T-helper 1 cell treated with Interleukin-12 subunit alpha and Interleukin-12 subunit beta and Interleukin-4 antibody, amounts not matched to agents 30 ng/mL and 1 ng/mL, for 36 hours (primary cell): ENCODE measurements at regions not wholly inside any gene's neighbourhood (a gene's known extent, or its start where the extent isn't known, plus 50 kb on each side); places are given as distances from the start of the nearest gene placed in this dataset.

Source experiments
- intact Hi-C: fragments of 100-400 bp; cut with micrococcal nuclease; formaldehyde crosslinking; loops from one replicate; pipeline ENCODE4 v1.15.1; 2024

- intact Hi-C loops = no loop called here
These were observed 68.3 kb upstream of the CRHR1 start for GRCh38 chr17:45715787-45716186.

DNA sequence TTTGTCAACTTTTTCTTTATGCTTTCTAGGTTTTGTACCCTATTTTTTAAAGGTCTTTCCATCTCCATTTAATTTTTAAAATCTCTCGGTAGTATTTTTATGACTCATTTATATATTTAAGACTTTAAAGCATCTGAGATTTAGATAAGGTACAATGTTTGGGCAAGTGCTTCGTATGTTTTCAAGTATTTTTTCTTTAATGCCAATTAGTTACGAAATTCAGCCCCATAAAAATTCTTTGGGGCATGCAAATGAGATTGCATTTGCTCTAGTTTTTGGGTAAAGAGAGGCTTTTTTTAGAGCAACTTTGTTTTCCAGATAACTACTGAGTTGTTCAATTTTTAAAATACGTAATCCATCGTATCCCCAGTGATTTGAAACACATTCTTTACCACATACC, 65.3 kb upstream of the CRHR1 start:
- intact Hi-C loops = no loop called here

GRCh38 chr17:45719335-45720071, 64.6 kb upstream of the CRHR1 start:
- intact Hi-C loops = no loop called here

- intact Hi-C loops = no loop called here
These were observed 63.7 kb upstream of the CRHR1 start for GRCh38 chr17:45720386-45720785.

- intact Hi-C loops = no loop called here
These were observed 62.0 kb upstream of the CRHR1 start for GRCh38 chr17:45722161-45722560.

DNA sequence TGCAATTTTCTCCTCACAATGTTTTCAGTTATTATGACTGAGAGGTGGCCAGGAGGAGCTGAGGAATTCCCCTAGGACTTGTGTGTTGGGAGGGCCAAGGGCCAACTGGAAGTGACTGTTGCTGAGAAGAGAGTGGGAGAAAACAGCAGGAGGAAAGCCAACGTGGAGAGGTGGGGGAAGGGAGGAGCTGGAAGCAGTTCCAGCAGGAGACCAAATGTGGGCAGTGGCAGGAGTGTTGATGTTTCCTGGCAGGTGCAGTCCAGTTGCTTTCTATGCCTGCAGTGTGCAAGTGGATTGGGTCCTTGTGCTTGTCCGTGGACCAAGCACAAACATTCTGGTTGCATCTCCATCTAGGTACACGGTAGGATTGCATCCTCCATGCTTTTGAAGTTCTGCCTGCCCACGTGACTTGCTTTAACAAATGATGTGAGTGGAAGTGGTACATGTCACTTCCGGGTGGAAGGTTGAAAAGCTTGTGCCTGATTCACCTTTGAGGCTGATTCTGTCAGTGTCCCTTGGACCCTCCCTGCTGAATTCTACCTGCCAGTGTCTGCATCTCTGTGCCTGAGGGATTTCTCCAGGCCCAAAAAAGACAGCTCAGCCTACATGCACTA, 54.7 kb upstream of the CRHR1 start:
- intact Hi-C loops = no loop called here

GRCh38 chr17:45730192-45730591, 53.9 kb upstream of the CRHR1 start:
- intact Hi-C loops = no loop called here

DNA sequence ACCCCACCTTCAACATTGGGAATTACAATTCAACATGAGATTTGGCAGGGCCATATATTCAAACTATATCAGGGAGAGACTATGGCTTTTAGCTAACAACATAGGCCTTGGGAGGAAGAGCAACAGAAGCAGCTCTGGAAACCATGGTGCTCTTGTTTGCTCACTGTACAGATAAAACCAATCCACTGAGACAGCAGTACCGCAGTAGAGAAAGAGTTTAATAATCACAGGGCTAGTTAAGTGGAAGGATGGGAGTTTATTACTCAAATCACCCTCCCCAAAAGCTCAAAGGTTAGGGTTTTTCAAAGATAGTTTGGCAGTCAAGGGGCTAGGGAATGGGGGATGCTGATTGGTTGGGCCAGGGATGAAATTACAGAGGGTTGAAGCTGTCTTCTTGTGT, 52.7 kb upstream of the CRHR1 start:
- intact Hi-C loops = no loop called here

DNA sequence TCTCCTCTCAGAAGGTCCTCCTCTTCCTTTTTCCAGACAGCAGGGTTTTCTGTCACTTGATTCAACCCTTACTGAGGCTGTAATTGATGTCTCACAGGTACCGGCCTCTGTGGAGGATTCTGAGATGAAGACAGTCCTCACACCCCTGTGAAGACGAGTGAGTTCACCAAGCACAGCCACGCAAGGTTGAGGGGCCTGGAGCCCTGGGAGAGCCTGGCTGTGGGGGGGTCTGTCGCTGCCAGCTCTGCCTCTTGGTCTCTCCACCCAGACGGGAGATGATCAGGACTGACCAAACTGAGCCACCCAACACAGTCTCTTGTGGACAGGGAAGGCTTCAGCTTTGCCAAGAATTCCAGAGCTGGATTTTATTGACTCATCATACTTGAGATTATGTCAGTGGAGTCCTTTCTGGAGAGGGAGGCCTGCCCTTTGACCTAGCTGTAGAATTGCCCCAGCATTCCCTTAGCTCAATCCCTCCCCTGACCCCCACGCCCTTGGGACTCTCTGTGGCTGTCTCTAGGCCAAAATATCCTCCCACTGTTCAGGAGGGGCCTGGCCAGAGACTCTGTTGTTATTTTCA, 51.1 kb upstream of the CRHR1 start:
- intact Hi-C loops = loop anchor here (1.0 kb wide), 1 partner anchor 18 kb away; no protein-coding TSS in a partner anchor

DNA sequence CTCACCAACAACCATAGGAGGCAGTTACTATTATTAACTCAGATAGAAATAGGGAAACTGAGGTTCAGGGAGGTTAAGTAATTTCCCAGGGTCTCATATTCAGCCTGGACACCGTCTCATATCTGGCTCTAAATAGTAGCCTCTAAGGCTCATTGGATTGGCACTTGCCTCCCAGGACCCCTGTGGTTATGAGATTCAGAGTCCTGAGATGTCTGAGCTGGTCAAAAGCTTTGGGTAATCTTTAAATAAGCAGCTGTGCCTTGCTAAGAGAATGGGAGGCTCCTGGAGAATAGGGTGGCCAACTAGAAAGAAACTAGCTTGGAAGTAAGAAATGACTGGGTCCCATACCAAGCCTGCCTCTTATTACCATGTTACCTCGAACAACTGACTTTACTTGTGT, 50.3 kb upstream of the CRHR1 start:
- intact Hi-C loops = no loop called here
